ENCODE measurements at regions not wholly inside any gene's neighbourhood (a gene's known extent, or its start where the extent isn't known, plus 50 kb on each side); places are given as distances from the start of the nearest gene placed in this dataset.

DNA sequence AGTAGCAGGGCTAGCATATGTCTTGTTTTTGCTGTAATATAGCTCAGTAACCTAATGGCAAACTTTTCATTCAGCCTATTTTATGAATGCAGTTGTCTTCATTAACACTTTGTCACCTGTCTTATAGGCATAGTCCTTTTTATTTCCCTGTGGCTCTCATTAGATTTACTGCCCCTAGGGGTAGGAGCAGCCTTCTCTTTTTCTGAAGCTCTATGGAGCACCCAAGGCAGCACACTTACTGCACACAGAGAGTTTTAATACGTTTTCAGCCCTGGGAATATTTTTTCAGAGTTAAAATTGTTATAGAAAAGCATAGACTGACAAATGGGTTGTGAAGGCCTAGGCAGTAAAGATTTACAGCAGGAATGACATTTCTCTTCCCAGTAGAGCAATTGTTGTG lies 406.8 kb downstream of the TMA16 start:
- TF ChIP-seq YY1 (IDR thresholded peaks at IDR 0.05) (no peak), HNF4G (IDR thresholded peaks at IDR 0.05) (no peak)
- TF ChIP-seq, protein P1, sequence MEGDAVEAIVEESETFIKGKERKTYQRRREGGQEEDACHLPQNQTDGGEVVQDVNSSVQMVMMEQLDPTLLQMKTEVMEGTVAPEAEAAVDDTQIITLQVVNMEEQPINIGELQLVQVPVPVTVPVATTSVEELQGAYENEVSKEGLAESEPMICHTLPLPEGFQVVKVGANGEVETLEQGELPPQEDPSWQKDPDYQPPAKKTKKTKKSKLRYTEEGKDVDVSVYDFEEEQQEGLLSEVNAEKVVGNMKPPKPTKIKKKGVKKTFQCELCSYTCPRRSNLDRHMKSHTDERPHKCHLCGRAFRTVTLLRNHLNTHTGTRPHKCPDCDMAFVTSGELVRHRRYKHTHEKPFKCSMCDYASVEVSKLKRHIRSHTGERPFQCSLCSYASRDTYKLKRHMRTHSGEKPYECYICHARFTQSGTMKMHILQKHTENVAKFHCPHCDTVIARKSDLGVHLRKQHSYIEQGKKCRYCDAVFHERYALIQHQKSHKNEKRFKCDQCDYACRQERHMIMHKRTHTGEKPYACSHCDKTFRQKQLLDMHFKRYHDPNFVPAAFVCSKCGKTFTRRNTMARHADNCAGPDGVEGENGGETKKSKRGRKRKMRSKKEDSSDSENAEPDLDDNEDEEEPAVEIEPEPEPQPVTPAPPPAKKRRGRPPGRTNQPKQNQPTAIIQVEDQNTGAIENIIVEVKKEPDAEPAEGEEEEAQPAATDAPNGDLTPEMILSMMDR (IDR thresholded peaks at IDR 0.05; ENCODE audit: low read depth, low read length, missing input control) = no peak

Measured in liver (tissue), 3 donors.